Left cardiac atrium (tissue), 4 donors: ENCODE measurements at regions not wholly inside any gene's neighbourhood (a gene's known extent, or its start where the extent isn't known, plus 50 kb on each side); places are given as distances from the start of the nearest gene placed in this dataset.
"Not testable (repeated sequence)": the region's sequence is repeated elsewhere in the genome, so short reads cannot be mapped to it uniquely, and the experiment has no call there.

Source experiments
- ATAC-seq, 2 donors: fragments of 200-7000 bp; cut with Tn5 transposase; one replicate each; pipeline ENCODE4 v1.9.1; 2020; ENCODE audit warnings: mild to moderate bottlenecking in 2 of 2, moderate library complexity in 2 of 2
- DNase-seq: peaks from one replicate; pipeline ENCODE4 v3.0.0-alpha.2; 2020
- intact Hi-C, 2 donors: fragments of 100-400 bp; cut with DNase I; formaldehyde crosslinking; loops; one replicate each; pipeline versions ENCODE4 v1.14.1 to v1.15.1; 2022 to 2023
- donor health status: DM: no; HTN: yes; CAD: no.
- donor health status: DM: no; HTN: yes; CAD: no; lungs with severe emphysema.
- donor health status: DM: yes; HTN: yes; CAD: no.
- donor health status: Dilated cardiomyopathy.

- DNase-seq: no peak
- ATAC-seq: no peak
- intact Hi-C loops: no loop called here
Observed at GRCh38 chr10:36533316-36533715, 592.1 kb upstream of the ANKRD30A start.

- intact Hi-C loops: no loop called here
- DNase-seq: no peak
- ATAC-seq: no peak
Observed at GRCh38 chr10:36531621-36532020, 593.8 kb upstream of the ANKRD30A start.

- ATAC-seq (no peak), DNase-seq (no peak)
- intact Hi-C loops: no loop called here
Observed at GRCh38 chr10:36526033-36526432, 599.4 kb upstream of the ANKRD30A start.

GRCh38 chr10:36524126-36524525 lies 601.3 kb upstream of the ANKRD30A start:
- DNase-seq, ATAC-seq, intact Hi-C loops: not testable (repeated sequence)

- intact Hi-C loops: no loop called here
- ATAC-seq (no peak), DNase-seq (no peak)
Observed at GRCh38 chr10:36519909-36520308, 605.5 kb upstream of the ANKRD30A start.

- intact Hi-C loops: no loop called here
- DNase-seq (no peak), ATAC-seq (no peak)
Observed at GRCh38 chr10:36516281-36516680, 609.1 kb upstream of the ANKRD30A start.

- DNase-seq (no peak), ATAC-seq (no peak)
- intact Hi-C loops: no loop called here
Observed at GRCh38 chr10:36515319-36515718, 610.1 kb upstream of the ANKRD30A start.

GRCh38 chr10:36507715-36508114 lies 617.7 kb upstream of the ANKRD30A start:
- ATAC-seq (no peak), DNase-seq (no peak)
- intact Hi-C loops: no loop called here

GRCh38 chr10:36506697-36507496 lies 618.5 kb upstream of the ANKRD30A start:
- ATAC-seq (no peak), DNase-seq (no peak)
- intact Hi-C loops: no loop called here

GRCh38 chr10:36506261-36506660 lies 619.1 kb upstream of the ANKRD30A start:
- ATAC-seq: no peak
- no peak for DNase-seq
- intact Hi-C loops: no loop called here

- ATAC-seq: peak in 1 of 2 donors; percentile 27
- intact Hi-C loops: no loop called here
- DNase-seq: no peak
Observed at GRCh38 chr10:36504758-36505157, 620.6 kb upstream of the ANKRD30A start.

GRCh38 chr10:36500266-36500665 lies 625.1 kb upstream of the ANKRD30A start:
- intact Hi-C loops: no loop called here
- ATAC-seq (no peak), DNase-seq (no peak)

GRCh38 chr10:36499693-36500092 lies 625.7 kb upstream of the ANKRD30A start:
- ATAC-seq: no peak
- intact Hi-C loops: no loop called here

GRCh38 chr10:36496758-36497157 lies 628.6 kb upstream of the ANKRD30A start:
- no peak for ATAC-seq
- no peak for DNase-seq
- intact Hi-C loops: no loop called here

More at GRCh38 chr10:36499693-36500092, 625.7 kb upstream of the ANKRD30A start:
- DNase-seq: no peak

- peak in 1 of 2 donors; percentile 83 for ATAC-seq
Observed at GRCh38 chr10:36494371-36494770, 631.0 kb upstream of the ANKRD30A start.

GRCh38 chr10:36493516-36493880 lies 631.9 kb upstream of the ANKRD30A start:
- DNase-seq (no peak), ATAC-seq (no peak)
- intact Hi-C loops: no loop called here

More at GRCh38 chr10:36494371-36494770, 631.0 kb upstream of the ANKRD30A start:
- DNase-seq: no peak
- intact Hi-C loops: no loop called here

- no peak for DNase-seq
- intact Hi-C loops: no loop called here
- ATAC-seq: peak in 1 of 2 donors; percentile 10
Observed at GRCh38 chr10:36492590-36493515, 632.5 kb upstream of the ANKRD30A start.

GRCh38 chr10:36491926-36492325 lies 633.5 kb upstream of the ANKRD30A start:
- intact Hi-C loops: no loop called here
- DNase-seq (no peak), ATAC-seq (no peak)

GRCh38 chr10:36489611-36490228 lies 635.7 kb upstream of the ANKRD30A start:
- ATAC-seq: peak; percentile 78 to 86
- intact Hi-C loops: no loop called here
- peak; percentile 55 for DNase-seq

- peak; percentile 23 for DNase-seq
- intact Hi-C loops: no loop called here
- ATAC-seq: peak in 1 of 2 donors; percentile 8
Observed at GRCh38 chr10:36489181-36489580, 636.2 kb upstream of the ANKRD30A start.
